ENCODE measurements at regions not wholly inside any gene's neighbourhood (a gene's known extent, or its start where the extent isn't known, plus 50 kb on each side); places are given as distances from the start of the nearest gene placed in this dataset.

- Histone ChIP-seq H3K4me3 (ENCODE audit: insufficient read depth, low read length) (no peak overlapping the region), H3K79me2 (ENCODE audit: insufficient read depth, low read length) (no peaks in the 10 kb centered on the region), H4K20me1 (ENCODE audit: insufficient read depth, low read length) (no peaks in the 10 kb centered on the region), H3K9me3 (ENCODE audit: low read depth, low read length) (peaks cover 4% of the 10 kb centered on the region), H3K27me3 (ENCODE audit: insufficient read depth, low read length) (no peaks in the 10 kb centered on the region), H3K4me2 (ENCODE audit: insufficient read depth, low read length) (no peak overlapping the region), H3K4me1 (ENCODE audit: insufficient read depth, low read length) (no peaks in the 10 kb centered on the region), H3K27ac (ENCODE audit: low read depth, low read length) (no peak overlapping the region), H2AFZ (ENCODE audit: low read length) (no peak overlapping the region), H3K36me3 (ENCODE audit: insufficient read depth, low read length) (no peaks in the 10 kb centered on the region)
- no peak for TF ChIP-seq CTCF (IDR thresholded peaks at IDR 0.05; ENCODE audit: extremely low read depth, low read depth, low read length)
- no peak for DNase-seq (ENCODE audit: insufficient read length, low spot score, missing footprints)
These were observed 91.3 kb downstream of the MYEOV start for GRCh38 chr11:69385144-69385820.

GRCh38 chr11:69385832-69386427 is 92.0 kb downstream of the MYEOV start:
- Histone ChIP-seq H3K79me2 (ENCODE audit: insufficient read depth, low read length) (no peaks in the 10 kb centered on the region), H4K20me1 (ENCODE audit: insufficient read depth, low read length) (no peaks in the 10 kb centered on the region), H2AFZ (ENCODE audit: low read length) (no peak overlapping the region), H3K4me2 (ENCODE audit: insufficient read depth, low read length) (no peak overlapping the region), H3K27me3 (ENCODE audit: insufficient read depth, low read length) (no peaks in the 10 kb centered on the region), H3K27ac (ENCODE audit: low read depth, low read length) (no peak overlapping the region), H3K36me3 (ENCODE audit: insufficient read depth, low read length) (no peaks in the 10 kb centered on the region), H3K4me1 (ENCODE audit: insufficient read depth, low read length) (no peaks in the 10 kb centered on the region), H3K9me3 (ENCODE audit: low read depth, low read length) (peaks cover 4% of the 10 kb centered on the region), H3K4me3 (ENCODE audit: insufficient read depth, low read length) (no peak overlapping the region)
- TF ChIP-seq CTCF (IDR thresholded peaks at IDR 0.05; ENCODE audit: extremely low read depth, low read depth, low read length): no peak
- no peak for DNase-seq (ENCODE audit: insufficient read length, low spot score, missing footprints)

GRCh38 chr11:69386594-69387408 is 92.8 kb downstream of the MYEOV start:
- no peaks in the 10 kb centered on the region for H3K27me3 ChIP-seq (ENCODE audit: insufficient read depth, low read length)
- no peak overlapping the region for H3K4me3 ChIP-seq (ENCODE audit: insufficient read depth, low read length)
- H3K79me2 ChIP-seq (ENCODE audit: insufficient read depth, low read length): no peaks in the 10 kb centered on the region

More at GRCh38 chr11:69386594-69387408, 92.8 kb downstream of the MYEOV start:
- no peak for TF ChIP-seq CTCF (IDR thresholded peaks at IDR 0.05; ENCODE audit: extremely low read depth, low read depth, low read length)
- H3K4me1 ChIP-seq (ENCODE audit: insufficient read depth, low read length): no peaks in the 10 kb centered on the region
- no peak overlapping the region for H2AFZ ChIP-seq (ENCODE audit: low read length)
- H4K20me1 ChIP-seq (ENCODE audit: insufficient read depth, low read length): no peaks in the 10 kb centered on the region
- peaks cover 4% of the 10 kb centered on the region for H3K9me3 ChIP-seq (ENCODE audit: low read depth, low read length)
- DNase-seq (ENCODE audit: insufficient read length, low spot score, missing footprints): no peak
- no peak overlapping the region for H3K27ac ChIP-seq (ENCODE audit: low read depth, low read length)
- H3K4me2 ChIP-seq (ENCODE audit: insufficient read depth, low read length): no peak overlapping the region
- H3K36me3 ChIP-seq (ENCODE audit: insufficient read depth, low read length): no peaks in the 10 kb centered on the region
